Testis (tissue), 2 donors: ENCODE measurements at regions not wholly inside any gene's neighbourhood (a gene's known extent, or its start where the extent isn't known, plus 50 kb on each side); places are given as distances from the start of the nearest gene placed in this dataset.

Experiments used
- POLR2A ChIP-seq: fragments of 450-650 bp; IDR thresholded peaks from one replicate; pipeline ENCODE4 v1.6.1; 2017; ENCODE audit warnings: antibody characterized with exemption, mild to moderate bottlenecking, moderate library complexity
- TF ChIP-seq, protein P1 (sequence below), 3 experiments: fragments of 450-650 bp in 2 of 3; fragments of 200-600 bp in 1 of 3; sonication (generic) in 1 of 3; IDR thresholded peaks; one replicate each; pipeline ENCODE4 v1.5.1; 2016 to 2019; ENCODE audit warnings: antibody characterized with exemption in 3 of 3, mild to moderate bottlenecking in 2 of 3, moderate library complexity in 1 of 3

- TF ChIP-seq, protein P1, sequence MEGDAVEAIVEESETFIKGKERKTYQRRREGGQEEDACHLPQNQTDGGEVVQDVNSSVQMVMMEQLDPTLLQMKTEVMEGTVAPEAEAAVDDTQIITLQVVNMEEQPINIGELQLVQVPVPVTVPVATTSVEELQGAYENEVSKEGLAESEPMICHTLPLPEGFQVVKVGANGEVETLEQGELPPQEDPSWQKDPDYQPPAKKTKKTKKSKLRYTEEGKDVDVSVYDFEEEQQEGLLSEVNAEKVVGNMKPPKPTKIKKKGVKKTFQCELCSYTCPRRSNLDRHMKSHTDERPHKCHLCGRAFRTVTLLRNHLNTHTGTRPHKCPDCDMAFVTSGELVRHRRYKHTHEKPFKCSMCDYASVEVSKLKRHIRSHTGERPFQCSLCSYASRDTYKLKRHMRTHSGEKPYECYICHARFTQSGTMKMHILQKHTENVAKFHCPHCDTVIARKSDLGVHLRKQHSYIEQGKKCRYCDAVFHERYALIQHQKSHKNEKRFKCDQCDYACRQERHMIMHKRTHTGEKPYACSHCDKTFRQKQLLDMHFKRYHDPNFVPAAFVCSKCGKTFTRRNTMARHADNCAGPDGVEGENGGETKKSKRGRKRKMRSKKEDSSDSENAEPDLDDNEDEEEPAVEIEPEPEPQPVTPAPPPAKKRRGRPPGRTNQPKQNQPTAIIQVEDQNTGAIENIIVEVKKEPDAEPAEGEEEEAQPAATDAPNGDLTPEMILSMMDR (IDR thresholded peaks at IDR 0.05), result no peak
- TF ChIP-seq POLR2A, result no peak
Observed at GRCh38 chr21:16406355-16406754, 676.6 kb downstream of the USP25 start.
